ENCODE measurements at regions not wholly inside any gene's neighbourhood (a gene's known extent, or its start where the extent isn't known, plus 50 kb on each side); places are given as distances from the start of the nearest gene placed in this dataset.

- H3K4me3 Mint-ChIP-seq: no peak overlapping the region
- H3K9me3 Mint-ChIP-seq: peaks cover 7% of the 10 kb centered on the region
- no peak for TF ChIP-seq CTCF (IDR thresholded peaks at IDR 0.05; ENCODE audit: unreplicated experiment)
- H3K36me3 Mint-ChIP-seq: no peaks in the 10 kb centered on the region
- H3K27me3 Mint-ChIP-seq (ENCODE audit: low read depth): no peaks in the 10 kb centered on the region
- H3K27ac Mint-ChIP-seq: no peak overlapping the region
- DNase-seq (ENCODE audit: low spot score in 2 of 2, unreplicated experiment in 2 of 2): no peak
- peaks cover 24% of the 10 kb centered on the region for H3K4me1 Mint-ChIP-seq
These were observed 79.0 kb upstream of the SLC7A1 start for GRCh38 chr13:29674532-29674931.

- Mint-ChIP-seq H3K4me1 (no peaks in the 10 kb centered on the region), H3K4me3 (no peak overlapping the region), H3K9me3 (peaks cover 41% of the 10 kb centered on the region), H3K27me3 (ENCODE audit: low read depth) (peaks cover 8% of the 10 kb centered on the region), H3K36me3 (peaks cover 7% of the 10 kb centered on the region), H3K27ac (no peak overlapping the region)
- no peak for TF ChIP-seq CTCF (IDR thresholded peaks at IDR 0.05; ENCODE audit: unreplicated experiment)
- no peak for DNase-seq (ENCODE audit: low spot score in 2 of 2, unreplicated experiment in 2 of 2)
These were observed 69.1 kb upstream of the SLC7A1 start for GRCh38 chr13:29664591-29664990.

GRCh38 chr13:29654843-29655547 is 59.5 kb upstream of the SLC7A1 start:
- Mint-ChIP-seq H3K27me3 (ENCODE audit: low read depth) (no peaks in the 10 kb centered on the region), H3K36me3 (no peaks in the 10 kb centered on the region), H3K9me3 (peaks cover 16% of the 10 kb centered on the region), H3K4me3 (no peak overlapping the region), H3K27ac (no peak overlapping the region), H3K4me1 (no peaks in the 10 kb centered on the region)
- no peak for DNase-seq (ENCODE audit: low spot score in 2 of 2, unreplicated experiment in 2 of 2)
- no peak for TF ChIP-seq CTCF (IDR thresholded peaks at IDR 0.05; ENCODE audit: unreplicated experiment)

- Mint-ChIP-seq H3K4me1 (no peaks in the 10 kb centered on the region), H3K36me3 (no peaks in the 10 kb centered on the region), H3K27me3 (ENCODE audit: low read depth) (no peaks in the 10 kb centered on the region), H3K4me3 (no peak overlapping the region), H3K9me3 (peaks cover 13% of the 10 kb centered on the region), H3K27ac (no peak overlapping the region)
- TF ChIP-seq CTCF (IDR thresholded peaks at IDR 0.05; ENCODE audit: unreplicated experiment): no peak
- DNase-seq (ENCODE audit: low spot score in 2 of 2, unreplicated experiment in 2 of 2): no peak
These were observed 58.9 kb upstream of the SLC7A1 start for GRCh38 chr13:29654384-29654783.

GRCh38 chr13:29648760-29649159 is 53.3 kb upstream of the SLC7A1 start:
- Mint-ChIP-seq H3K27me3 (ENCODE audit: low read depth) (no peaks in the 10 kb centered on the region), H3K9me3 (peaks cover 20% of the 10 kb centered on the region), H3K27ac (no peak overlapping the region), H3K36me3 (no peaks in the 10 kb centered on the region), H3K4me1 (no peaks in the 10 kb centered on the region), H3K4me3 (no peak overlapping the region)
- DNase-seq (ENCODE audit: low spot score in 2 of 2, unreplicated experiment in 2 of 2): no peak
- no peak for TF ChIP-seq CTCF (IDR thresholded peaks at IDR 0.05; ENCODE audit: unreplicated experiment)
